ENCODE measurements at regions not wholly inside any gene's neighbourhood (a gene's known extent, or its start where the extent isn't known, plus 50 kb on each side); places are given as distances from the start of the nearest gene placed in this dataset.

GRCh38 chr5:35359859-35360258 lies 129.6 kb upstream of the PRLR start:
- no peak for DNase-seq

GRCh38 chr5:35357973-35358372 lies 127.7 kb upstream of the PRLR start:
- no peak for DNase-seq

DNA sequence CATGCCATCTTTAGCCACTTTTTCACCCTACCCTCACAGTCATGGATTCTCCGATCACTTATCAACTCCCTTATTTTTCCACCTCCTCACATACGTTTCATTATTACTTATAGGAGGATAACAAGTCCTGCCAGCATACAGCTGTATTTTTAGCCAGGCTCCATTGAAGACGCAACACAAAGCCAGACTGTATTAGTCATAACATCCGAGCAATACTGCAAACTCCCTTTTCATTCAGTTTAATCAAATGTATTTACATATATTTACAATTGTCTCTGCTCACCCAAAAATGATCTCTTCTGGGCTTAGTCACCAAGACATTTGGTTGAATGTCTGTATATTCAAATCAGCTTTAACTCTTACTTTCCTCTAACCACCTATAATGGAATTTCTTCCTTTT lies 126.4 kb upstream of the PRLR start:
- no peak for DNase-seq

- no peak for DNase-seq
These were observed 124.5 kb upstream of the PRLR start for GRCh38 chr5:35354751-35355150.

DNA sequence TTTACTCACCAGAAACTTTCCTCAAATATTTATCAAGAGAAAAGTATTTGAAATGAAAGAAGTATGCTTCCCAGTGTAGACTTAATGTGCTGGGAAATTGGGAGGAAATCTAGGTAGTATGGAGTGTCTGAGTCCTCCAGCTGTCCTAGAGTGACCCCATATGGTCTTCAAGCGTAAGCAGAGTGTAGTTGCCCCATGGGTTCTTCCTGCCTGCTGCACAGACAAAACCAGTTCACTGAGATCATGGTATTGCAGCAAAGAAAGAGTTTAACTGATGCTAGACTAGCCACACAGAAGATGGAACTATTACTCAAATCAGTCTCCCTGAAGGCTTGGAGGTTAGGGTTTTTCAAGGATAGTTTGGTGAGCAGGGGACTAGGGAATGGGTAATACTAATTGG lies 114.9 kb upstream of the PRLR start:
- DNase-seq: no peak

DNA sequence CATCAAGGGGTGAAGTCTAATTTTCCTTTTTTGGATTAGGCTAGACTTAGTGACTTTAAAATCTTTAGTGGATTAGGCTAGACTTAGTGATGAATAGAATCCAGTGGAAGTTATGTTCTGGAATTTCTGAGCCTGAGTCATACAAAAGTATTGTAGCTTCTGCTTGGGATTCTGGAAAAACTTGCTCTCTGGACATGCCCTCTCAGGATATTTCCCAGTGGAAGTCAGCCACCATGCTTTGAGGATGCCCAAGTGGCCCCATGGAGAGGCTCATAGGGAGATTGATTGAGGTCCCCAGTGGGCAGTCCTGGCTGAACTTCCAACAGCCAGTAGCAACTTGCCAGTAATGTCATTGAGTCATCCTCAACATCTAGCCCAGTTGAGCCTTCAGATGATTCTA lies 112.4 kb upstream of the PRLR start:
- no peak for DNase-seq

- DNase-seq: no peak
These were observed 110.9 kb upstream of the PRLR start for GRCh38 chr5:35341189-35341588.

- DNase-seq: no peak
These were observed 109.4 kb upstream of the PRLR start for GRCh38 chr5:35339616-35340100.

DNA sequence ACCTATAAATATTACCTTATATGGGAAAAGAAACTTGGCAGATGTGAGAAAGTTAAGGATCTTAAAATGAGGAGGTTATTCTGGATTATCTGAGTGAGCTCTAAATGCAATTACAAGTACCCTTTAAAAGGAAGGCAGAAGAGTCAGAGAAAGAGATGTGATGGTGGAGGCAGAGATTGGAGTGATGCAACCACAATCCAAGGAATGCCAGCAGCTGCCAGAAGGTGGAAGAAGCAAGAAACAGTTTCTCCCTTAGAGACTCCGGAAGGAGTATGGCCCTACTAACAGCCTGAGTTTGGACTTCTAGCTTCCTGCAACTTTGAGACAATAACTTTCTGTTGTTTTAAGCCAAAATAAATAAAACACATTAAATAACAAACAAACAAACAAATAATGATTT lies 108.7 kb upstream of the PRLR start:
- no peak for DNase-seq

DNA sequence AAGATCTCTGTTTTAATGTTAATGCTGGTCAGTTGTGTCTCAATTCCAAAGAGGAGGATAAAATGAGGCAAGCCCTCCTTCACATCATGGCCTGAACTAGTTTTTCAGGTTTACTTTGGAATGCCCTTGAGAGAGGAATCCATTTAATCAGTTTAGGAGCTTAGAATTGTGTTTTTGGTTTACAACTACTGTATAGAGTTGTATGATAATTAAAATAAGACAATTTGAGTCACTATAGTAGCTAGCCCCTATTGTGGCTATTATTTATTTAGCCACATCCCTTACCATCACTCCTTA lies 107.8 kb upstream of the PRLR start:
- DNase-seq: no peak

DNA sequence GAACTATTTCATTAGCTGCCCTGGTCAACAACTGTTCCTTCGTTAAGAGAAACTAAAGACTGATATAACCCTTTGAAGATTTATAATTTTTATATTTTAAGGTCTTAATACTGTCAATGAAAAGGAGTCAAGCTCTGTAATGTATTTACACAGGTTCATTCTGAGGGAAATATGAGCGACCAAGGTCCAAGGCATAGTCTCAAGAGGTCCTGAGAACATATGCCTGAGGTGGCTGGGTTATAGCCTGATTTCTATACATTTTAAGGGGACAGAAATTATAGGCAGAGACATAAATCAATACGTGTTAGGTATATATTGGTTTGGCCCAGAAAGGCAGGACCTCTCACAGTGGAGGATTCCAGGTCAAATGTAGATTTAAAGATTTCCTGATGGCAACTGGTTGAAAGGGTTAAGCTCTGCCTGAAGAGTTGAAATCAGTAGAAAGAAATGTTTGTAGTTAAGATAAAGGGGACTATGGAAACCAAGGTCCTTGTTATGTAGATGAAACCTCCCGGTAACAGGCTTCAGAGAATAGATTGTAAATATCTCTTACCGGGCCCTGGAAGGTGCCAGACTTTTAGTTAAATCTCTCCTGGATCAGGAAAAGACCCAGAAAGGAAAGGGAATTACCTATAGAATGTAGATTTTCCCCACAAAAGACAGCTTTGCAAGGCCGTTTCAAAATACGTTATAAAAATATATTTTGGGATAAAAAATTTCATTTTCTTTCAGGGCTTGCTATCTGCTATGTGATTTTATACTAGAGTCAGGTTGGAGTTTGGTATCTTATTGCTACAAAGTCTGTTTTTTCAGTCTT lies 107.3 kb upstream of the PRLR start:
- DNase-seq: no peak

DNA sequence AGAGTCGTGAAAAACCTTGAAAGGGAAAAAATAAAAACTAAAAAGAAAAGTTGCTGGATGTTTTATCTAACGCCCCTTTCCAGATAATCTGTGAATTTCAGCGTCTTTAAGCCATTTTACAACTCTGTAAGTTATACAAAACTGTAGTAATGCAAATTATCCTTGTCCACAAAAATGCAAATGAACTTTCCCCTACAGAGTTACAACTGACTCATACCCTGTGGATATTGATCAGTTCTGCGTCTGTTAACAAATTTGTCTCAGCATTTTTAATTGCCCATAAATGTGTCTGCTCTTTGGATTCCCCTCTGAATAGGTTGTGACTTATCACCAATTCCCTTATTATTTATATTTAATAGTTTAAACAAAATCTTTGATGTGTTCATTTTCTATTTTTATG lies 105.9 kb upstream of the PRLR start:
- DNase-seq: no peak

- DNase-seq: no peak
These were observed 105.5 kb upstream of the PRLR start for GRCh38 chr5:35335752-35336151.

- no peak for DNase-seq
These were observed 103.1 kb upstream of the PRLR start for GRCh38 chr5:35333366-35333765.

GRCh38 chr5:35331956-35332950 lies 102.0 kb upstream of the PRLR start:
- DNase-seq: no peak

DNA sequence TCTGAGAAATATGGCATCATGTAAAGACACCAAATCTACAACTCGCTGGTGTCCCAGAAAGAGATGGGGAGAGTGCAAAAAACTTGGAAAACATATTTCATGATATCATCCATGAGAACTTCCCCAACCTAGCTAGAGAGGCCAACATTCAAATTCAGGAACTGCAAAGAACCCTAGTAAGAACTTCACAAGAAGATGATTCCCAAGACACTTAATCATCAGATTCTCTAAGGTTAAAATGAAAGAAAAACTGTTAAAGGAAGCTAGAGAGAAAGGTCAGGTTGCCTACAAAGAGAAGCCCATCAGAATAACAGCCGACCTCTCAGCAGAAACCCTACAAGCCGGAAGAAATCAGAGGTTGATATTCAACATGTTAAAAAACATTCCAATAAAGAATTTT lies 95.5 kb upstream of the PRLR start:
- no peak for DNase-seq

GRCh38 chr5:35324679-35325078 lies 94.4 kb upstream of the PRLR start:
- no peak for DNase-seq

- no peak for DNase-seq
These were observed 93.9 kb upstream of the PRLR start for GRCh38 chr5:35324201-35324600.

DNA sequence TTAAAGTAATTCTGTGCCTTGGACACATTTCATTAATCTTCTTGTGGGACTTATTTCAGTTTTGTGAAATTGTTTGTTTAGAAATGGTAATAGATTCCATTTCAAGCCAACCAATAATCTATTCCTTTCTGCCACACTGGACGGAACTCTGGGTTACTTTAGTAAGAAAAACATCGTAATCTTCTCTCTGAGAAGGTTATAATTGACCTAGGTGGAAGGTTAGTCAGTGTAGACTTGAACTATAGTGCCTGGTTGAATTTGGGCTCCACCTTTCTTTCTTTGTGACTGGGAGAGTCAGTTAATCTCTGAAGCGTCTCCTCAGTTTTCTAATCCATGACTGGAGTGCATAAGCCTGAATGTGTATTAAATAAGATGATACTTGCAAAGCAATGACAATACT lies 89.7 kb upstream of the PRLR start:
- no peak for DNase-seq

DNA sequence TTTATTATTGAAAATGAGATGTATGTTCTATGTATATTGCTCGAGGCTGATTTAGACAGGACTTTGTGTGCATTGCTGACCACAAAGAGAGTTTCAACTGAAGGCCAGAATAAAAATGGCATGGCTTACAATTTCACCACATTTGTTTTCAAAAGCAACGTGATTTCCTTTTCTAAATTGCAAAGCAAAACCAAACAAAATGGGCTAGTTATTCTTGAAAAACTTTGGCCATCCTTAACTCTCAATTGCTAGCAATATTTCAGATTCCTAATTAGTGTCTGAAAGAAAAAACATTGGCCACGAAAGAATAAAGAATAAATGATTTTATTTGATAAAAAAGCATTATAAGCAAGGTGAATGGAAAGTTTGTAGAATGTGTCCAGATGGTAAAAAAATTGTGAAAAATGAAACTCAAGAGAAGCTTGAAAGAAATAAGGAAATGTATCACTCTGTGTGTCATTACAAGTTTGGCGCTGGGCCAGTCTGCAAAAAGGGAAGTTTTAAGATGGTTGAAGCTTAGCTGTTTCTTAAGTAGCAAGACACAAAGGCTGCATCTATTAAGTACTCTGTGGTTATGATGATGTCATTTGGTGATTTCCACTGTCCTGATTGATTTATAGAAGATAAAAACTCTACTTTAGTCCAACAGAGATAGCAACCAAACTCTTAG lies 89.2 kb upstream of the PRLR start:
- no peak for DNase-seq

DNA sequence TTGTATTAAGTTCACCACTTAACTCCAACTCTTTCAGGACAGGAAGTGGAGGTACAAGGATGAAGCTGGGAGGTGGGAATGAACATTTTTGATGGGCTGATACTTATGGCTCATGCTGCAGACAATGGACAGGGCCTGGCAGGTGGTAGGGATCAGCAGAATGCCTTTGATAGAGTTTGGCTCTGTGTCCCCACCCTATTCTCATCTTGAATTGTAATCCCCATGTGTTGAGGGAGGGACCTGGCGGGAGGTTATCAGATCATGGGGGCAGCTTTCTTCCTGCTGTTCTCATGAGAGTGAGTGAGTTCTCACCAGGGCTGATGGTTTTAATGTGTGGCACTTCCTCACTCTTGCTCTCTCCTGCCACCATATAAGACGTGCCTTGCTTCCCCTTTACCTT lies 87.3 kb upstream of the PRLR start:
- DNase-seq: no peak

GRCh38 chr5:35316611-35317274 lies 86.5 kb upstream of the PRLR start:
- DNase-seq: no peak

DNA sequence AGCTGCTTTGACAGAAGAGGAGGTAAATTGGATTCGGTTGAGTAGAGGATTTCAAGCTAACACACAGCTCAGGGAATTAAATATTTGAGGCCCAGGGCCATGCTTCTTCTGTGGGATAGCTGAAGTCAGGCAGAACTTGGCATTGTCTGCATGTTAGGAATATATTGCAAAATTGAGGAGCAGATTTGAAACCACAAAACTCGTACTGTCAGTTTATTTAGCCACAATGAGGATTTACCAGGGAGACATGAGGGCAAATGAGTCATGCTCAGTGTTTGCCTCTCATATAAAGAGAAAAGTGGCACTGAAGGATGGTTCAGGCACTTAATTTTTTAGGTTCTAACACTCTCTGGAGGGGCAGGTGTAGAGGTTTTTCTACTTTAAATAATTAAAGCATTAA lies 83.0 kb upstream of the PRLR start:
- no peak for DNase-seq
